Trophoblast cell (in vitro differentiated cells and primary cell): ENCODE measurements at regions not wholly inside any gene's neighbourhood (a gene's known extent, or its start where the extent isn't known, plus 50 kb on each side); places are given as distances from the start of the nearest gene placed in this dataset.
A peak's percentile ranks its signal among the peaks of the same experiment; 100 is the strongest.

Experiments
- DNase-seq, 2 donors: peaks; one replicate each; pipeline ENCODE4 v3.0.0-alpha.2; 2016
- H2AFZ ChIP-seq: 2 replicates; pipeline ENCODE4 v1.6.1; 2013; ENCODE audit warnings: low read length, moderate library complexity, mild to moderate bottlenecking; ENCODE audit not compliant: insufficient read depth, poor library complexity
- H2AK5ac ChIP-seq: 2 replicates; pipeline ENCODE4 v1.6.1; 2013; ENCODE audit warnings: mild to moderate bottlenecking, low read length
- H2BK120ac ChIP-seq: 2 replicates; pipeline ENCODE4 v1.6.1; 2013; ENCODE audit warnings: low read length, mild to moderate bottlenecking, moderate library complexity; ENCODE audit not compliant: insufficient read depth, poor library complexity
- H2BK12ac ChIP-seq: 2 replicates; pipeline ENCODE4 v1.6.1; 2013; ENCODE audit warnings: mild to moderate bottlenecking, low read length, moderate library complexity
- H2BK5ac ChIP-seq: 2 replicates; pipeline ENCODE4 v1.6.1; 2013; ENCODE audit warnings: low read length, low read depth, moderate library complexity, mild to moderate bottlenecking; ENCODE audit not compliant: poor library complexity
- H3K14ac ChIP-seq: 2 replicates; pipeline ENCODE4 v1.6.1; 2013; ENCODE audit warnings: mild to moderate bottlenecking, low read length
- H3K18ac ChIP-seq: 2 replicates; pipeline ENCODE4 v1.6.1; 2013; ENCODE audit warnings: mild to moderate bottlenecking, low read length
- H3K23ac ChIP-seq: 2 replicates; pipeline ENCODE4 v1.6.1; 2013; ENCODE audit warnings: low read length
- H3K27ac ChIP-seq: 2 replicates; pipeline ENCODE4 v1.5.1; 2013; ENCODE audit warnings: low read depth, mild to moderate bottlenecking, inconsistent platforms, low read length, moderate library complexity
- H3K27me3 ChIP-seq: 2 replicates; pipeline ENCODE4 v1.6.1; 2013; ENCODE audit warnings: inconsistent platforms, mild to moderate bottlenecking, low read length, moderate library complexity; ENCODE audit not compliant: insufficient read depth
- H3K36me3 ChIP-seq, 2 experiments: 1 replicate in 1 of 2; 2 replicates in 1 of 2; pipeline ENCODE4 v1.6.1; 2013; ENCODE audit warnings: low read length in 2 of 2, mild to moderate bottlenecking in 2 of 2, moderate library complexity in 1 of 2; ENCODE audit not compliant: insufficient read depth in 2 of 2, control insufficient read depth in 1 of 2
- H3K4ac ChIP-seq: 2 replicates; pipeline ENCODE4 v1.6.1; 2013; ENCODE audit warnings: low read depth, mild to moderate bottlenecking, low read length, moderate library complexity
- H3K4me1 ChIP-seq, 2 experiments: 1 replicate in 1 of 2; 2 replicates in 1 of 2; pipeline ENCODE4 v1.6.1; 2013; ENCODE audit warnings: low read length in 2 of 2, mild to moderate bottlenecking in 2 of 2, moderate library complexity in 1 of 2; ENCODE audit not compliant: insufficient read depth in 2 of 2, control insufficient read depth in 1 of 2
- H3K4me2 ChIP-seq: 2 replicates; pipeline ENCODE4 v1.6.1; 2013; ENCODE audit warnings: inconsistent platforms, mild to moderate bottlenecking, low read length, moderate library complexity
- H3K4me3 ChIP-seq: 2 replicates; pipeline ENCODE4 v1.5.1; 2013; ENCODE audit warnings: mild to moderate bottlenecking, low read depth, low read length, inconsistent platforms
- H3K79me1 ChIP-seq: one replicate; pipeline ENCODE4 v1.6.1; 2013; ENCODE audit warnings: low read length
- H3K79me2 ChIP-seq: 2 replicates; pipeline ENCODE4 v1.6.1; 2013; ENCODE audit warnings: low read length, mild to moderate bottlenecking; ENCODE audit not compliant: control insufficient read depth, insufficient read depth, poor library complexity
- H3K9ac ChIP-seq: 2 replicates; pipeline ENCODE4 v1.6.1; 2013; ENCODE audit warnings: mild to moderate bottlenecking, low read length
- H3K9me3 ChIP-seq: 2 replicates; pipeline ENCODE4 v1.6.1; 2013; ENCODE audit warnings: low read depth, mild to moderate bottlenecking, control low read depth, inconsistent platforms, low read length; ENCODE audit not compliant: insufficient read depth
- H4K12ac ChIP-seq: 2 replicates; pipeline ENCODE4 v1.6.1; 2013; ENCODE audit warnings: low read depth, mild to moderate bottlenecking, low read length, moderate library complexity
- H4K8ac ChIP-seq: 2 replicates; pipeline ENCODE4 v1.6.1; 2013; ENCODE audit warnings: low read depth, mild to moderate bottlenecking, low read length, moderate library complexity
- H4K91ac ChIP-seq: one replicate; pipeline ENCODE4 v1.6.1; 2013; ENCODE audit warnings: low read depth, mild to moderate bottlenecking, low read length, moderate library complexity
- WGBS: extraction: QIAGEN DNeasy Blood & Tissue Kit; methylation state at CpG from one replicate; pipeline ENCODE4 v1.1.7; 2013; ENCODE audit warnings: missing lambda C conversion rate; ENCODE audit not compliant: insufficient read length, insufficient coverage; ENCODE audit errors: extremely low coverage; 5-methylcytosine and 5-hydroxymethylcytosine counted together

DNA sequence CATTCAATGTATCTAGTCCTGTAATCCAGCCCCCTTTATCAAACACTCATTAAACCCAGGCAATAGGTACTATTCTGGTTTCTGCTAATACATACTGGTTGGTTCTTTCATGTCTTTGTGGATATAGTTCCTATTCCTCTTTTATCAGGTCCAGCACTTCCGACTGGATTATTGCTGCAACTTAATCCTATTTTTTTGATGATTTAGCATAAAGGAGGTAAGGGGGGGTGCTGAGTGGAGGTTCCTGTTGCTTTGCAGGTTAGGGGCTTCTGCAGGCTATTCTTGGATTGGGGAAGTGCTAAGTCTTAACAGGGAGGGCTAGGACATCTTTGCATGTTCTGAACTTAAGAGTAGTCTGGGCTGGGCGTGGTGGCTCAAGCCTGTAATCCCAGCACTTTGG is 377.7 kb downstream of the FGF10 start:
- peaks cover 5% of the 10 kb centered on the region for H3K9me3 ChIP-seq
- H4K12ac ChIP-seq: no peak overlapping the region
- H3K4ac ChIP-seq: no peak overlapping the region
- H3K9ac ChIP-seq: no peak overlapping the region
- no peaks in the 10 kb centered on the region for H3K4me1 ChIP-seq
- no peak overlapping the region for H3K4me2 ChIP-seq
- no peaks in the 10 kb centered on the region for H3K36me3 ChIP-seq
- no peak overlapping the region for H2BK12ac ChIP-seq
- no peak overlapping the region for H3K4me3 ChIP-seq
- H3K79me1 ChIP-seq: no peaks in the 10 kb centered on the region
- H4K91ac ChIP-seq: no peak overlapping the region
- no CpG with 5 or more reads among the region's 2 CpGs for WGBS
- no peak overlapping the region for H4K8ac ChIP-seq
- H3K79me2 ChIP-seq: no peaks in the 10 kb centered on the region
- H2AK5ac ChIP-seq: no peak overlapping the region
- no peak overlapping the region for H2BK120ac ChIP-seq
- no peak for DNase-seq
- no peak overlapping the region for H3K18ac ChIP-seq
- no peak overlapping the region for H3K27ac ChIP-seq
- H2BK5ac ChIP-seq: no peak overlapping the region
- no peak overlapping the region for H2AFZ ChIP-seq
- H3K27me3 ChIP-seq: no peaks in the 10 kb centered on the region
- H3K23ac ChIP-seq: no peak overlapping the region
- no peak overlapping the region for H3K14ac ChIP-seq

DNA sequence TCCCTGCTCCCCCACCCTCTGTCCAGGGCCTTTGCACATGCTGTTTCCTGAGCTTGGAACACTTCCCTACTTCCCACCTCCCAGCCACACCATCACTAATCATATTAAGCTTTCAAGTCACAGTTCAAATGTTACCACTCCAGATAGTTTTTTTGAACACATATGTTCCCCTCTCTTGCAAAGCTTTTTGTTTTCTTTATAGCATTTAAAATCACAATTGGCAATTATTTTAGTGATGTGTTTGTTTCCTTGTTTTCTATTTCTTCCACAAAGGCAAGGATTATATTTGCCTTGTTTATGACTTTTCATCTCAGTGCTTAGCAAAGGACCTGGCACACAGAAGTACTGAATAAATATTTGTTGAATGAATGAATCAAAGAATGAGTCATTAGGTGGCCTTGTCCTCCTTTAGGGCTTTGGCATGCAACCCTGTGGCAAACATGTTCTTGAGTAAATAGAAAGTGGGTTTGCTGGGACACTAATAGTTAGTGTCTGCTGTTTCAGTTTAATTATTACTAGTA is 386.8 kb downstream of the FGF10 start:
- no peaks in the 10 kb centered on the region for H3K36me3 ChIP-seq
- H3K4me2 ChIP-seq: no peak overlapping the region
- H2BK120ac ChIP-seq: no peak overlapping the region
- H2BK12ac ChIP-seq: no peak overlapping the region
- no peak overlapping the region for H4K8ac ChIP-seq
- H4K12ac ChIP-seq: no peak overlapping the region
- no peak overlapping the region for H3K4ac ChIP-seq
- H3K9ac ChIP-seq: no peak overlapping the region
- no peaks in the 10 kb centered on the region for H3K27me3 ChIP-seq
- H3K79me1 ChIP-seq: no peaks in the 10 kb centered on the region
- H3K9me3 ChIP-seq: no peaks in the 10 kb centered on the region
- H3K27ac ChIP-seq: no peak overlapping the region
- H3K79me2 ChIP-seq: no peaks in the 10 kb centered on the region
- H2AFZ ChIP-seq: no peak overlapping the region
- no peak overlapping the region for H3K4me3 ChIP-seq
- no peak overlapping the region for H3K23ac ChIP-seq
- H3K4me1 ChIP-seq: no peaks in the 10 kb centered on the region
- H4K91ac ChIP-seq: no peak overlapping the region
- H3K18ac ChIP-seq: no peak overlapping the region
- no peak for DNase-seq
- no peak overlapping the region for H3K14ac ChIP-seq
- no peak overlapping the region for H2BK5ac ChIP-seq
- H2AK5ac ChIP-seq: no peak overlapping the region

- WGBS: no CpG with 5 or more reads among the region's 2 CpGs
- H3K9me3 ChIP-seq: no peaks in the 10 kb centered on the region
- no peak overlapping the region for H3K9ac ChIP-seq
- H2BK12ac ChIP-seq: no peak overlapping the region
- H2AFZ ChIP-seq: no peak overlapping the region
- peak overlapping the region; percentile 66 for H3K23ac ChIP-seq
- H3K18ac ChIP-seq: no peak overlapping the region
- no peak overlapping the region for H2BK5ac ChIP-seq
- H3K4me1 ChIP-seq: no peaks in the 10 kb centered on the region
- no peaks in the 10 kb centered on the region for H3K27me3 ChIP-seq
- no peak overlapping the region for H3K4me2 ChIP-seq
- no peak overlapping the region for H3K27ac ChIP-seq
- H4K12ac ChIP-seq: no peak overlapping the region
- no peak overlapping the region for H2BK120ac ChIP-seq
- H3K79me1 ChIP-seq: no peaks in the 10 kb centered on the region
- no peaks in the 10 kb centered on the region for H3K79me2 ChIP-seq
- no peaks in the 10 kb centered on the region for H3K36me3 ChIP-seq
- H3K4ac ChIP-seq: no peak overlapping the region
- H3K14ac ChIP-seq: no peak overlapping the region
- no peak overlapping the region for H4K91ac ChIP-seq
- H3K4me3 ChIP-seq: no peak overlapping the region
- DNase-seq: no peak
- no peak overlapping the region for H4K8ac ChIP-seq
- no peak overlapping the region for H2AK5ac ChIP-seq
Measured at GRCh38 chr5:44001675-44002380, 387.4 kb downstream of the FGF10 start.

GRCh38 chr5:44001236-44001635 is 388.0 kb downstream of the FGF10 start:
- Histone ChIP-seq H2BK120ac (no peak overlapping the region), H2AK5ac (no peak overlapping the region), H4K91ac (no peak overlapping the region), H3K4me3 (no peak overlapping the region), H3K79me2 (no peaks in the 10 kb centered on the region), H3K27me3 (no peaks in the 10 kb centered on the region), H3K79me1 (no peaks in the 10 kb centered on the region), H3K36me3 (no peaks in the 10 kb centered on the region), H3K9me3 (no peaks in the 10 kb centered on the region), H3K18ac (no peak overlapping the region), H2AFZ (no peak overlapping the region), H2BK12ac (no peak overlapping the region), H3K4me2 (no peak overlapping the region), H3K4me1 (no peaks in the 10 kb centered on the region), H3K27ac (no peak overlapping the region), H3K9ac (no peak overlapping the region), H3K14ac (no peak overlapping the region), H4K8ac (no peak overlapping the region), H2BK5ac (no peak overlapping the region), H3K23ac (no peak overlapping the region), H3K4ac (no peak overlapping the region), H4K12ac (no peak overlapping the region)
- DNase-seq: no peak
